CD4-positive, alpha-beta T cell treated with Interleukin-4 for 1 hour (primary cell): ENCODE measurements at regions not wholly inside any gene's neighbourhood (a gene's known extent, or its start where the extent isn't known, plus 50 kb on each side); places are given as distances from the start of the nearest gene placed in this dataset.
"Not testable (repeated sequence)": the region's sequence is repeated elsewhere in the genome, so short reads cannot be mapped to it uniquely, and the experiment has no call there.

Experiments used
- DNase-seq, 2 donors: peaks; one replicate each; pipeline ENCODE4 v3.0.0-alpha.2; 2020 to 2022

DNA sequence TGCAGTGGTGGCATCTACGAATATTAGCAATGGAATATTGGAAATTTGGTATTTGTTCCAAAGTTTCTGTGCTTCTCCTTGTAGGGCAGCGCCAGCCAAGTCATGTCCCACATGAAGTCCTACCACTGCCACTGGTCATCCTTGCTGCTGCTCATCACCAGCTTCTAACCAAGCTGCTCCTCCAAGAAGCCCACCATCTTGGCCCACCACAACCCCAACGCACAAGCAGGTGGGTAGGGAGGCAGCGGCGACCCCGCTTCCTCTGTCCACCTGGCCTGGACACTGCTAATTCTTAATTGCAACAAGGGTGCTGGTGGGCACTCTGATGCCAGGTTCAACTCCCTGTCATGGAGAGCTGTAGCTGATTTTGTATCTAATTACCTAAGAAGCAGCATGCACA, 291.2 kb upstream of the LYPLAL1 start:
- DNase-seq, result no peak

DNA sequence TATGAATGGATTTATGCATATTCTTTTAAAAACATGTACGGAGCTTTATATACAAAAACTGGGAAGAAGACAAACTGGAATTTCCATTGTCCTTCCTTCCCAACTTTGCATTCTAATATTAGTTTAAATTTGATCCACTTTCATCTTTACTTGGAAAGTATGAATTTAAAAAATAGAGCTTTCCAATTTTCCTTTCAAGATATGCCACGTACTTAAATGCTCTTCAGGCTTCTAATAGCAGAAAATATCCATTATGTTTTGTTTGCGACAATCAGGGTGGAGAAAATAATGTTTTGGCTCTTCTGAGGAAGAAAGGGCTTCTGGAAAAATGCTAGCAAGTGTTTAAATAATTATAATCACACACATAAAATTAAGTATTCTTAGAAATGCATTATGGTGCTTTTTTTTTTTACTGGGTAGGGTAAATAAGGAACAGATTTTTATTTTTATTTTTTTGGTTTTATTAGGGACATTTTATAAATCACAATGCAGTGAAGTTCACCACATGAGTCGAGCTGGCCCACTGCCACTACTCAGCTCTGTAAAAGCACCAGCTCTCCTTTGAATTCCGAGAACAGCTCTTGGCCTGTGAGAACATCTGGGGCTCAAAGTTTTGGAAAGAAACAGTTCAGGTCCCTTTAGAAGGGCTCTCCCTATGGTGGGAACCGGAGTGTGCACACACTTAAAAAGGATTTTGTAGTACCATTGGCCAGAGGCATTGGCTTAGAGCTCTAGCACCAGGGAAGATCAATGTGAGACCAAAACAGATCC, 287.4 kb upstream of the LYPLAL1 start:
- DNase-seq, result no peak

DNA sequence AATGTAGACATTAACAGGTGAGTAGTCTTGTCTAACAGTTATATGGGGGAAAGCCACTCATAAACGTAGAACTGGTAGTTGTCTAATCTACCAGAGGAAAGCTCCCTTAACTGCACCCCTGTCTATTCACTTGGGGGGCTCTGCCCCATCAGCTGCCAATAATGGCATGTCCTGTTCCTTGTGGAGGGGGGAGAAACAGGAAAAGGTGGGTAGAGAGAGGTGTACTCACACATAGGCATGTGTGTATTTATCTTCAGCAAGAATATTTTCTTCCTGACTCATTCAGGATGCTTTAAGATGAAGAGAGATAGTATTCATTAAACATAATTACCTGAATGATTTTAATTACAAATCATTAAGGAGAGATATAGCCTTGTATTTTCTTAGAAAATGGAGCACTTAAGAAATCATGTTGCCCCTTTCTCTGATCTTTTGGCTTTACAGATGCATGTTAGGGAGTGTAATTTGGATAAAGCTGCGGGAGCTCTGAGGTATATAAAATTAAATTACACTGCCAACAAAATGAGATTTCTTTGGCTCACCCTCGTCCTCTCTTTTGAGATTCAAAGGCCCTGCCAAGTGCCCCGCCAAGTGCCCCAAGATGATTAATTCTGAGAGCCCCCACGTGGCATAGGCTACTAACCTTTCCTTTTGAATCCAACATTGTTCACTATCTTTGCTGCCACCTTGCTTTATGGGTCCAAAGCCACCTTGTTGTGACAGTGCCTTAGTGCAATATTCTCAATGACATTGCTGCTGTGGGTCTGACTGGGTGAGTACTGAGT, 286.3 kb upstream of the LYPLAL1 start:
- DNase-seq, result no peak

DNA sequence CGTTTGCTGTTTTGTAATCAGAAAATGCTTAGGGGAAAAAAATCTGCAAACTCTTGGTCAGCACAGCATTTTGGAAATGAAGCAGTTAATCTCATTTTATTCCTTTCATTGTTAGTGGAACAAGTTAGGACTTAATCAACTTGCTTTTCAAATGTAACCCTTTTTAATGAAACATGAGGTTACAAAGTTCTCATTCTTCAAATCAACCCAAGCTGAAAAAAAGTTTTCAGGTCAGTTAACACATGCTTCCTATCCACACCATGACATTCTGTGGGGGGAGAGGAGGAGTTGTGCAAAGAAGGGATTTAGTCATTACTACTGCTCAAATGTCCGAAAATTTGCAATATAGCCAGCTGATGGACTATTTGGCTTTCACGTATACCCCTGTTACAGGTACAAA, 283.2 kb upstream of the LYPLAL1 start:
- DNase-seq, result no peak

DNA sequence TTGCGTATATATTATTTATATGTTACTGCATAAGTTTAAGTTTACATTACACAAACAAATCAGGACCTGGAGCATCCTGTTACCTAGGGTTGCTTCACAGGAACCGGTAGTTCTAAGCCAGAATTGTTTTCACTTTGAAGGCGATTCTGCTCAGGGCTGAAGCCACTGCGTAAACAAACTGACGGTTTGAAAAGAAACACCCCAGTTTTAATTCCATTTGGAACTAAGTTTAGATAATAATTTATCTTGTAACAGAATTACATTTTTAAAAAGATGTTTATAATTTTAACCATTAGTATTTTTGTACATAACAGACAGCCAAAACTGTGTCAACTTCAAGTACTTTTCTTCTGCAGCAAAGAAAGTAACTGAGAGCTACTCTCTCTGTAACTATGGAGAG, 282.1 kb upstream of the LYPLAL1 start:
- no peak for DNase-seq

DNA sequence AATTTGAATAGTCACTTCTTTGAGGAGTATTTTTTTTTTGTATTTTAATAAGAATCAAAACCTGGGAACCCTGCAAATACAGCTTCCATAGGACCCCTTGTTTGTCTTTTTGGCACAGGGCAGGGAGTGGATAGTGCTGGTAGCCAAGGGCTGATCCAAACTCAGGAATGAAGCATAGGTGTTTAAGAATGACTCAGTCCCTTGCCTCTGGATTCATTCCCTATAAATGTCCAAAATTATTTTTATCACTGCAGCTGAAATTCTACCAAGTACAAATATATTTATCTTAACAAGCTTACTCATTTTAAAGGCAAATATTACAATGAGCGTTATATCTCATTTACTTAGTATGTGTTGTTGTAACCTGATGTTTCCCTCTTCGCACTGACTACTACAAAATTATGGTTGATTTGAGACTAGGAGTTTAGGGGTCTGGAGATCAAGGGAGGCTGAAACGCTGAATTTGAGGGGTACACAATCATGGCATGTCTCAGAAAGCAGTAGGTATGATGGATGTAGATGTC, 278.6 kb upstream of the LYPLAL1 start:
- no peak for DNase-seq

DNA sequence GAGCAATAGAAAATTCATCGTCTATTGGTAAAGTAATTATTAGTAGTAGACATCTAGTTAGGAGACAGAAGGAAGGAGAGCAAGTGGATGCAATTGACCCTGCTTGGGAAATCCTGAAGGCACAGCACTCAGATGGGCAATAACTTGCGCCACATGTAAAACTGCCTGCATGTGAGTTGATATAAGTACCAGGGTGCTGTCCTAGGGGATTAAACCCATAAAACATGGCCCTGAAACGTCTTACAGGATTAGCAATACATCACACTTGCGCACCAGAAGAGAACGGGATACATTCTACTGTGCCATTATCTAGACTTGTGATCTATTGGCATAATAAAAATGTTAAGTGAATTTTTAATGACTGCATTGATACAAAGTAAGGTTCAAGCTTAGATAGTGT, 277.5 kb upstream of the LYPLAL1 start:
- no peak for DNase-seq

DNA sequence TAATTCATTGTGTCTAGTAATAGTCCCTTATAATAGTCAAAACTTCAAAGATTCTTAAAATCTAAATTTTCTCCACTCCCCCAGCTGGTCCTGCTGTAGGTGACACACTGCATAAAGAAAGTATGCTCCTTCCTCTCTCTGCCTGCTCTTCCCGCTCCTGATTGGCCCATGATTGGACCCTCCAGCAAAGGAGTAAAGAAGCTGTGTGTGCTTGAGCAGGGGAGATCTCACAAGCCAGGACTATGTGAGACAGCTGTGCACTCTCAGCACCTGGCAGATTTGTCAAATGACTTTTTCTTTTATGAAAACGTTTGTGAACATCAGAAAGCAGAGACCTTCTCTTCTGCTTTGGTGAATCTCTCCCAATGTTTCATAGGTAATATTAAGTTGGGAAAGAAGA, 274.8 kb upstream of the LYPLAL1 start:
- no peak for DNase-seq

DNA sequence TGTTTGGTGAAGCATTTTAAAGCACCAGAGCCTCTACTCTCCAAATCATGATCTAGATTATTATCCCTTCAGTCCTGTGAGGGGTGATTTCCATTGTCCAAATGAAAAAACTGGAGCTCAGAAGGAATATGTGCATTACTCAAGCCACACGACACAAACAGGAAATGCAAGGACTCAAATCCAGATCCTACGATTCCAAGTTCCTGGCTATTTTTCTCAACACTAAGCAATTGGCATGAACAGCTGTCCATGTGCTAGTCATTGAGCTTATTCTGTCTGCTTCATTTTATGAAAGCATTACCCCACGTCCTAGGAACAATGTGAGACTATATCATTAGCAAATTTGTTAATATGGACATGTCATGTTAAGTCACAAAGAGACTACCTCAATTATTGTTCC, 273.1 kb upstream of the LYPLAL1 start:
- no peak for DNase-seq

DNA sequence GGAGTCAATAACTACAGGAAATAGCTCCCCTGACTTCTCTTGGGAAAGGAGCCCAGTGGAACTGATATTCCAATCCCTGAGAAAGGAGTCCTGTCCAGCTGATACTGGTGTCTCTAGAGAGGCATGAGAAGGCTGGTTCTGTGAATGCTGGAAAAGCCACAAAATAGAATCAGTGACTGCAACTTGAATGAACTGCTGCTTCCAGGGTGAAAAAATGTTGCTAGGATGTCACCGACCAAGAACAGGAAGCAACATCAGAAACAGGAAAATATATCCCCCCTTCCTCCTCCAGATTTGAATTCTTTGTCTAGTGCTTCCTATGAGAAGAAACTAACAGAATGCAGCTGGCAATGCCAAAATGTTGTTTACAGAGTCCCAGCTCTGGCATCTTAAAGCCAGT, 269.3 kb upstream of the LYPLAL1 start:
- DNase-seq, result no peak

DNA sequence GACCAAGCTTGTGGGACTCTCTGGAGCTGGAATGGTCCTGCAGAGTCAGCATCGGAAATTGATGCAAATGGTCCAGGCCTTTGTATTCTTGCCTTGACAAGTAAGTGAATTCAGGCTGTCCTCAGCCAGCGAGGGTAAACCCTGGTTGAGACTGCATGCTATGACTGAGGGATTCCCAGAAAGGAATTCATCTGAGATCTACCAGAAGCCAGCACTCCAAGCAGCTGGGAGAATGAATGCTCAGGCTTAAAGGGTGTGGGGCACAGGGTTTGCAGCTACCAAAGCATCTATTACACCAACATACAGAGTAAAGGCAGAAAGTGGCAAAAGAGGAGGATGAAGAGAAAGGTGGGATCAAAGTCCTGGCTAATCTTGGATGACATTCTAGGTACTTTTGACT, 257.0 kb upstream of the LYPLAL1 start:
- DNase-seq, result no peak

DNA sequence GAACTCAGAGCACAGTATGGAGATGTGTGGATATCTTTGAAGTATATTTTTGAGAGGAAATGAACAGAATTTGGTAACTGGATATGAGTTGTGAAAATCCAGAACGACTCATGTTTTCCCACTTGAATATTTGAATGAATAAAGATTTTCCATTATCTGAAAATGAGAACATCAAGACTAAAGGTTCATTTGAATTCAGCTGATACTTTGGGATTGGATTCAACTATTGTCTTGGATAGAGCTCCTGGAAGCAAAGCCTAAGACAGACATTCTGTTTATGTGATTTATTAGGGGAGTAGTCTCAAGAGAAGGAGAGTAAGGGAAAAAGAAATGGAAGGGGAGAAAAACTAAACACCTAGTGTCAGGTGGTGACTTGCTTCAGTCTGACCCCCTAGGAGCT, 256.0 kb upstream of the LYPLAL1 start:
- DNase-seq, result no peak

DNA sequence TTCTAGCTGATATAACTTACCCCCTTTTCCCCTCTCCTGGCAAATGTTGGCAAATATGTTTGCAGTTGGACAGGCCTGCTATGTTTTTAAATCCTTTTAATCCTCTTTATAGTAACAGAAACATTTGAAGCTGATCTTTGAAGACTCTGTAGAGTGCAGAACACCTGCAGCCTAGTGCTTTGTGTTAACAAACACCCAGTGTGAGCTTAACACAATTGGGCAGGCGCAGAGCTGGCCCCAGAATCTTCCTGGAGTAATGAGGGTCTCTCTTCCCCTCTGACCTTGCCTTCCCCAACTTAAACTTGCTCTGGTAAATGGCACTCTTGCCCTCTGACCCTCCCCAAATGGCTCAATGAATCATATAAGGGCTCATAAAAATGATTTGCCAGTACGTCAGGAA, 247.9 kb upstream of the LYPLAL1 start:
- DNase-seq, result no peak

DNA sequence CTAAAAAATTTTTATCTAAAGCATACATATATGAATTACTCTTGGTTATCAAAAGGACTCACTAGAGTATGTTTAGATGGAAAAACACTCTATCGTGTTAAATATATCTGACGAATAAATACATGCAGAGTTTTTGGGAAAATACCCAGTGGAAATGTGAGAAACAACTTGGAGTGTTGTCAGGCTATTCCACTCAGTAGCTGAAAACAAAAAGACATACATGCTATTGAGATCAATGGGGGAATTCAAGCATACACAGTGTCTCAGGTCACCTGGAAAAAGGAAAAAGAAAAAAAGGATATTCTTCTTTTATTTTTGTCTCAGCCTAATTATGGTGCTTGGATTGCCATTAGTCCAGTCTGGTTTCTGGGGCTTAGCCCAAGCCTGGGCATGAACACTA, 247.0 kb upstream of the LYPLAL1 start:
- DNase-seq, result no peak

DNA sequence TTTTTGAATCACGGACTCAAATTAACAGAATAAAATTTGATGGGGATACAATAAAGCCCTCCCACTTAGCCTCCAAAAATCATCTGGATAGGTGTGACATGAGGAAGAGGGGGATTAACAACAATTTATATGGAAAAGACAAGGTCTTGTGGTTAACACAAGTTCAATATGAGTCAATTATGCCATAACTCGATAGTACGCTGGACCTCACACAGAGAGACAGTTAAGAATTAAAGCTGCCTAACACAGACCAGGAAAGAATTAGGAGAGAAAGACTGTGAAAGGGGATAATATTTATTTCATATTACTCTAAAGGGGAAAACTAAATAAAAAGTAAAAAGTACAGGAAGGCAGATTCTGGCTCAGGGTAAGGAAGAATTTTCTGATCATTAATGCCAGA, 243.7 kb upstream of the LYPLAL1 start:
- DNase-seq, result no peak

DNA sequence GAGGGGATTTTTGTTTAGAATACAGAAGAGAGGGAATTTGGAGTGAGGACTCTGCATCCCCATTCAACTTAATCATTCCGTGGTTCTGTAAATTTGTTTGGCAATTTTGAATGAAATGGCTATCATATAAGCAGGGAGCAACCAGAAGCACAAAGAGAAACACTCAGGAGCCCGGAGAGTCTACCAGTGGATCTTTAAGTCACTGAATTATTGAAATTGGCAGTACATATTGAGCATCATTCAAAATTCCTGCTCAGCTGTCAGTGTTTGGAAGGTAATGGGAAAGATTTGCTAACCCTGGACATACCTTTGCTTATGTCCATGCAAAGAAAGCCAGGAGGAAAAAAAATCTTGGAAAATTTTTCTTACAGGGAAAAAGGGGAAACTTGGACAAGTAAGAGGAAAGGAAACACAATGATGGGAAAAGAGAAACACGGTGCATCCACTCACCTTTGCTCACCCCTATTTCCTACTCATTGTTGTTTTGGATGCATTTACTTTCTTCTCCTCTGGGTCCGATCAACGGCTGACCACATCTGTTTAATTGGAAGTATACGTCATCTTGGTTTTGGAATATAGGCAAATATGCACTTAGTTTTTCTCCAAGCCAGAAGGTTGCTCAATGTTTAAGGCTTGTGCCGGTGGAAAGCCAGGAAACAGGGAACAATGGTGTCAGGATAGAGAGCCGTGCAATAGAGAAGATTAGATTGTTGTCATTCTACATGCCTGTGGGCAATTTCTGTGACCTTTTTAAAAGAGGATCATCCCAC, 243.0 kb upstream of the LYPLAL1 start:
- no peak for DNase-seq

DNA sequence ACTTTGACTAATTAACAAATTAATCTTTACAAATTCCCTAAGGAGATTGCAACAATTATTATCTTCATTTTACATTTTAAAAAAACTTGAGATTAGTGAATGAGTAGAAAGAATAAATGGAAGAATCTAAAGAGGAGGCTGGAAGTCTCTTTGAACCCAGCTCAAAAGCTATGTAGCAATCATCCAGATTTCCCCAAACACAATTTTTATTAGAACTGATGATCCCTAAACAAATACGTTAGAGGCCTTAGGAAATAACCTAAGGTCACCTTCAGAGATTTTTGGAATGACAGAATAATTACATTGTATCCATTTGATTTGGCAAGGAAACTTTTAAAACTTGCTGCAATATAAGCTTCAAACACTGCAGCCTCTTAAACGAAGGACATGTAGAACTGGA, 242.4 kb upstream of the LYPLAL1 start:
- no peak for DNase-seq

DNA sequence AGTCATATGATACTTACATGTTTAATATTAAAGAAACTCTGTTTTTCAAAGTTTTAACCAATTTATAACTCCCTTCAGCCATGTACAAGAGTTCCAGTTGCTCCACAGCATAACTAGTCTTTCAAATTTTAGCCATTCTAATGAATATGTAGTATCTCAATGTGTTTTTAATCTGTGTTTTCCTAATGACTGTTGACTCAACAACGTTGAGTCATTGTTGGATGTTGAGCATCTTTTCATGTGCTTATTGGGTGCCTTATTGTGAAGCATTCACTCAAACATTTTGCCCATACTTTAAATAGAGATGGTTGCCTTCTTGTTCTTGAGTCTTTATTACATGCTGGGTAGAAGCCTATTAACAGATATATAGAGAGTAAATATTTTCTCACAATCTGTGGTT, 240.2 kb upstream of the LYPLAL1 start:
- no peak for DNase-seq

DNA sequence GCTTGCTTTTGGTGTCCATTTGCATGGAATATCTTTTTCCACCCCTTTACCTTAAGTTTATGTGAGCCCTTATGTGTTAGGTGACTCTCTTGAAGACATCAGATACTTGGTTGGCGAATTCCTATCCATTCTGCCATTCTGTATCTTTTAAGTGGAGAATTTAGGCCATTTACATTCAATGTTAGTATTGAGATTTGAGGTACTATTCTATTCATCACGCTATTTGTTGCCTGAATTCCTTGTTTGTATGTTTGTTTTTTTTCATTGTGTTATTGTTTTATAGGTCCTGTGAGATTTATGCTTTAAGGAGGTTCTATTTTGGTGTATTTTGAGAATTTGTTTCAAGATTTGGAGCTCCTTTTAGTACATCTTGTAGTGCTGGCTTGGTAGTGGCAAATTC, 238.3 kb upstream of the LYPLAL1 start:
- DNase-seq, result not testable (repeated sequence)

DNA sequence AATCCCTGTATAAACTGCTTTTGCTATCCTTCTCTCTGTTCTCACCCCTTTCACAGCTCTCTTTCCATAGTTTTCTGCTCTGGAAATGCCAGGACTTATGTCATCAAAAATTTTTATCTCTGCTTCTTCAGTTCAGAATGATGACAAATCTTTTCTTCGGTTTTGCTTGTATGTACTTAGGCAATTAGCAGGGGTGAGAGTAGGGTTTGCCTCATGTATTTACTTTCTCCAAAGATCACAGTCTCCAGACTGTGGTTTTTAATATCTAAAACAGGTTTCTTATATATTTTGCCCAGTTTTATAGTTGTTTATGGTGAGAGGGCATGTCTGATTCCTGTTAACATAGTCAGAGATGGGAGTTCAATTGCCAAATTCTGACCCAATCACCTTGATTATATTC, 235.4 kb upstream of the LYPLAL1 start:
- DNase-seq, result no peak

DNA sequence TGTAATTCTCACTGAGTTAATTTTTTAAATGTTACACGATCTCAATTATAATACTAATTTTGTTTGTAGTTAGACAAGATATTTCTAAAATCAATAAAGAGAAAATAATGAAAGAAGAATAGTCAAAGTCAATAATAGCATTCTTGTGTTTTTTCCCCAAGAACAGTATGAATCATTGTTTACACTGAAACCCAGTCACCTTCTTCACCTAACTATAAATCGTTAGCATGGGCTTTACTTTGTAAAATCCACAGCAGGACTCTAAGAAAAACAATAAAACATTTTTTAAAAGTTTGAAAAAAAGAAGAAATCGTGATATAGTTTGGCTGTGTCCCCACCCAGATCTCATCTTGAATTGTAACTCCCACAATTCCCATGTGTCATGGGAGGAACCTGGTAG, 234.6 kb upstream of the LYPLAL1 start:
- no peak for DNase-seq

DNA sequence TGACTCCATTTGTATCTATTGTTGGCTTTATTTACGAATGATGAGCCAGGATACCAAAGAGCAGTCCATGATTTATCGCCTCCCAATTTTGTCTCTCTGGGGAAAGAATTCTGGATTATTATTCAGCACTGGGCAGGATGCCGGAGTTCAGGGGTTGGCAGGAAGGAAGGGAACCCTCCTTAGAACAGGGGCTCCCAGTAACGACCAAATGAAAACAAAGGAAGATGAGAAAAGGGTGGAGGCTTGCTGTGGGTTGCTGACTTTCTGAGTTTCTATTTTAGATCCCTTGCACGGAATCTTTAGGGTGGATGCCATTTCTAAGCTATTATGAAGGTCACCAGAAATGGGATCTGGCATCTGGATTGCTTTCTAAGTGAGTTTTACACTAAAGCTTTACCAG, 231.2 kb upstream of the LYPLAL1 start:
- DNase-seq, result no peak

DNA sequence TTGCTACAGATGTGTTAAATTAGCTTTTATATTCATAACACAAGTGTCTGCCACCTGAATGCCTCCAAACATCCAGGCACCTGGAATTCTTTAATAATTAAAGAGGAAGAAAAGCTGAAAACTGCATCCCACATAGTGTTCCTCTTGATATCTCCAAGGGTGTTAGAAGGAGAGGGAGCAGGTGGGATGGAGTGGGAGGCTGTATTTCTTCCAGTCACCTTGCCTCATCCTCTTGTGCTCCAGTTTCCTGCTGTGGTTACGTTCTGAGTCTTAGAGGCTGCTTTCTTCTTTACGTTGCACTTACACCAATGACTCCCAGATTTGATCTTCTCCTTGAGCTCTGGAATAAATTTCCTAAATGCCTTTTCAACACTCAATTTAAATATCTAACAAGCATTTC, 230.3 kb upstream of the LYPLAL1 start:
- no peak for DNase-seq

DNA sequence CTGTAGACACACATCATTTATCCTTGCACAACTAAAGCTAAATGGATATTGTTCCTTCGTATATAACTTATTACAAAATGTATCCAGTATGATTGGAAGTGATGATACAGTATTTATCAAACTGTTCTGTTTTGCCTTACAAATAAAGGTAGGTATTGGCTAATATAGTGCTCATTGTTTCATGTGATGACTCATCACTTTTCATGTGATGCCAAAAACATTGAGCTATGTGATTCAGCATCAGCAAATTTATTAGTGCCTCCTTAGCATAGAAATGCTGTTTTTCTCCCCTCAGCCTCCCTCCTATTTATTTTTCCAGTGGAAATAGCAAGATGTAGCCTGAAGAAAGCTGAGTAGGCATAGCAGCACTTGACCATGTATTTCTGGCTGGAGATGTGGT, 228.6 kb upstream of the LYPLAL1 start:
- no peak for DNase-seq
